CD8-positive, alpha-beta memory T cell (primary cell): ENCODE measurements at regions not wholly inside any gene's neighbourhood (a gene's known extent, or its start where the extent isn't known, plus 50 kb on each side); places are given as distances from the start of the nearest gene placed in this dataset.

Experiments used
- CTCF ChIA-PET: fragments of 350-600 bp; sonication (Branson Sonifier 250); formaldehyde crosslinking; loops from one replicate; lab custom pipeline; 2021; ENCODE audit warnings: antibody characterized with exemption; lab: Charles Lee
- POLR2A ChIA-PET: fragments of 350-600 bp; sonication (Branson Sonifier 250); formaldehyde crosslinking; loops from one replicate; lab custom pipeline; 2021; ENCODE audit warnings: antibody characterized with exemption; lab: Charles Lee
- DNase-seq, 5 donors: peaks; one replicate each; pipeline versions ENCODE4 v3.0.0 to v3.0.0-alpha.2; 2020 to 2022; ENCODE audit warnings: mixed read lengths in 1 of 5
- H3K27ac ChIP-seq: one replicate; pipeline ENCODE4 v1.7.0; 2013; ENCODE audit warnings: low read depth, mild to moderate bottlenecking, low read length, moderate library complexity
- H3K27me3 ChIP-seq: 2 replicates; pipeline ENCODE4 v1.7.0; 2013; ENCODE audit warnings: low read length, mild to moderate bottlenecking; ENCODE audit not compliant: insufficient read depth, poor library complexity, severe bottlenecking
- H3K36me3 ChIP-seq: 2 replicates; pipeline ENCODE4 v1.7.0; 2013; ENCODE audit warnings: mild to moderate bottlenecking, low read length, moderate library complexity; ENCODE audit not compliant: insufficient read depth
- H3K4me1 ChIP-seq: 2 replicates; pipeline ENCODE4 v1.7.0; 2013; ENCODE audit warnings: mild to moderate bottlenecking, low read length, moderate library complexity; ENCODE audit not compliant: insufficient read depth
- H3K4me3 ChIP-seq: 2 replicates; pipeline ENCODE4 v1.7.0; 2013; ENCODE audit warnings: mild to moderate bottlenecking, low read length
- H3K9me3 ChIP-seq: 2 replicates; pipeline ENCODE4 v1.7.0; 2013; ENCODE audit warnings: mild to moderate bottlenecking, low read length
- H3K27ac Mint-ChIP-seq, 8 donors: one replicate each; pipeline ENCODE4 v1.8.0; 2020 to 2021; ENCODE audit warnings: mixed read lengths in 8 of 8, mild to moderate bottlenecking in 6 of 8, inconsistent platforms in 3 of 8, moderate library complexity in 3 of 8
- H3K27me3 Mint-ChIP-seq, 2 donors: one replicate each; pipeline ENCODE4 v1.8.0; 2020 to 2021; ENCODE audit warnings: mixed read lengths in 2 of 2, mild to moderate bottlenecking in 1 of 2, moderate library complexity in 1 of 2
- H3K36me3 Mint-ChIP-seq, 3 donors: one replicate each; pipeline ENCODE4 v1.8.0; 2020 to 2021; ENCODE audit warnings: mixed read lengths in 3 of 3, inconsistent platforms in 1 of 3, mild to moderate bottlenecking in 1 of 3
- H3K4me1 Mint-ChIP-seq, 3 donors: one replicate each; pipeline ENCODE4 v1.8.0; 2020 to 2021; ENCODE audit warnings: mixed read lengths in 3 of 3, inconsistent platforms in 1 of 3, mild to moderate bottlenecking in 1 of 3
- H3K4me3 Mint-ChIP-seq, 7 donors: one replicate each; pipeline ENCODE4 v1.8.0; 2020 to 2021; ENCODE audit warnings: mixed read lengths in 7 of 7, mild to moderate bottlenecking in 6 of 7, moderate library complexity in 4 of 7, inconsistent platforms in 2 of 7
- H3K9me3 Mint-ChIP-seq, 5 donors: one replicate each; pipeline ENCODE4 v1.8.0; 2020 to 2022; ENCODE audit warnings: mixed read lengths in 5 of 5, mild to moderate bottlenecking in 3 of 5, moderate library complexity in 2 of 5, inconsistent platforms in 1 of 5

GRCh38 chr14:76672123-76672522, 89.1 kb upstream of the VASH1 start:
- no peaks in the 10 kb centered on the region for H3K4me1 ChIP-seq
- H3K27me3 ChIP-seq: no peaks in the 10 kb centered on the region
- Mint-ChIP-seq H3K4me1 (no peaks in the 10 kb centered on the region), H3K27me3 (peaks cover 7 to 37% of the 10 kb centered on the region in 2 donors), H3K36me3 (no peaks in the 10 kb centered on the region), H3K9me3 (peaks cover 5 to 14% (median 8%) of the 10 kb centered on the region in 5 donors), H3K4me3 (no peak overlapping the region), H3K27ac (no peak overlapping the region)
- DNase-seq: no peak
- CTCF ChIA-PET: no interaction called here
- no peak overlapping the region for H3K27ac ChIP-seq
- no peaks in the 10 kb centered on the region for H3K9me3 ChIP-seq
- POLR2A ChIA-PET: no interaction called here
- no peak overlapping the region for H3K4me3 ChIP-seq
- no peaks in the 10 kb centered on the region for H3K36me3 ChIP-seq

GRCh38 chr14:76673261-76673660, 88.0 kb upstream of the VASH1 start:
- H3K4me1 Mint-ChIP-seq: no peaks in the 10 kb centered on the region
- H3K36me3 Mint-ChIP-seq: no peaks in the 10 kb centered on the region
- POLR2A ChIA-PET: no interaction called here
- H3K27me3 Mint-ChIP-seq: peaks cover 12 to 45% of the 10 kb centered on the region in 2 donors
- no peak overlapping the region for H3K4me3 Mint-ChIP-seq
- DNase-seq: no peak
- CTCF ChIA-PET: no interaction called here
- H3K27ac Mint-ChIP-seq: no peak overlapping the region
- no peaks in the 10 kb centered on the region for H3K27me3 ChIP-seq
- H3K4me3 ChIP-seq: no peak overlapping the region
- no peaks in the 10 kb centered on the region for H3K9me3 ChIP-seq
- H3K9me3 Mint-ChIP-seq: peaks cover under 1 to 10% (median 7%) of the 10 kb centered on the region in 5 donors
- no peaks in the 10 kb centered on the region for H3K4me1 ChIP-seq
- H3K27ac ChIP-seq: no peak overlapping the region
- no peaks in the 10 kb centered on the region for H3K36me3 ChIP-seq

- DNase-seq: no peak
- Histone ChIP-seq H3K36me3 (no peaks in the 10 kb centered on the region), H3K4me3 (no peak overlapping the region), H3K4me1 (no peaks in the 10 kb centered on the region), H3K27ac (no peak overlapping the region), H3K27me3 (no peaks in the 10 kb centered on the region), H3K9me3 (no peaks in the 10 kb centered on the region)
- peaks cover 0 to 3% (median 0%) of the 10 kb centered on the region in 5 donors for H3K9me3 Mint-ChIP-seq
- no peaks in the 10 kb centered on the region for H3K36me3 Mint-ChIP-seq
- peaks cover 12 to 45% of the 10 kb centered on the region in 2 donors for H3K27me3 Mint-ChIP-seq
- no peak overlapping the region for H3K27ac Mint-ChIP-seq
- ChIA-PET CTCF (no interaction called here), POLR2A (no interaction called here)
- H3K4me3 Mint-ChIP-seq: no peak overlapping the region
- H3K4me1 Mint-ChIP-seq: no peaks in the 10 kb centered on the region
Measured at GRCh38 chr14:76675046-76675445, 86.2 kb upstream of the VASH1 start.

GRCh38 chr14:76676539-76676938, 84.7 kb upstream of the VASH1 start:
- no peak for DNase-seq
- no peak overlapping the region for H3K4me3 ChIP-seq
- H3K36me3 ChIP-seq: no peaks in the 10 kb centered on the region
- Mint-ChIP-seq H3K27me3 (peaks cover 12 to 45% of the 10 kb centered on the region in 2 donors), H3K4me3 (no peak overlapping the region), H3K36me3 (no peaks in the 10 kb centered on the region), H3K27ac (no peak overlapping the region), H3K9me3 (peaks cover 6 to 10% (median 9%) of the 10 kb centered on the region in 5 donors), H3K4me1 (no peaks in the 10 kb centered on the region)
- no peaks in the 10 kb centered on the region for H3K4me1 ChIP-seq
- CTCF ChIA-PET: no interaction called here
- no peaks in the 10 kb centered on the region for H3K27me3 ChIP-seq
- no peaks in the 10 kb centered on the region for H3K9me3 ChIP-seq
- POLR2A ChIA-PET: no interaction called here
- no peak overlapping the region for H3K27ac ChIP-seq

DNA sequence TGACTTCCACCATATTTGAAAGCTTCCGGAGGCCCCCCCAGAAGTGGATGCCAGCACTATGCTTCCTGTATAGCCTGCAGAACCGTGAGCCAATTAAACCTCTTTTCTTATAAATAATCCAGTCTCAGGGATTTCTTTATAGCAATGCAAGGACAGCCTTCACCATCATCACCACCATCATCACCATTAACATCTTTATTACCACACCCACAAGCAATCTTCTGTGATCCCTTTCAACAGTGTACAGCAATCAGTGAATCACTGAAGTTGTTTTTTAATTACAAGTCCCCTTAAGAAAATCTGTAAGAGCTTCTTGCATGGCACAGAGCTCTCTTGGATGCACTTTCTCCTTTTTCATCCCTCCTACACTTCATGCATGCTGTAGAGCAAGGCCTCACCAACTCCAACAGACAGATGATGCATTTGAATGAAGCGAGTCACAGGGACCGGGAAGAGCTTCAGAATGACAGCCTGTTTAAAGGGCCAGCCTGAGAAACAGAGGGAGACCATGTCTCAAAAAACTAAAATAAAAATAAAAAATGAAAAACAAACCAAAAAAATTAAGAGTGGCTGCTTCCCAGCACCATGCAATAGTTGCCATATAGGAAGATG, 83.6 kb upstream of the VASH1 start:
- H3K4me1 ChIP-seq: no peaks in the 10 kb centered on the region
- peak overlapping the region in 1 of 7 donors; percentile 54 for H3K4me3 Mint-ChIP-seq
- H3K27ac ChIP-seq: no peak overlapping the region
- no peak for DNase-seq
- no peaks in the 10 kb centered on the region for H3K36me3 ChIP-seq
- no peaks in the 10 kb centered on the region for H3K9me3 ChIP-seq
- peaks cover 12 to 43% of the 10 kb centered on the region in 2 donors for H3K27me3 Mint-ChIP-seq
- peaks cover 7 to 19% (median 17%) of the 10 kb centered on the region in 5 donors for H3K9me3 Mint-ChIP-seq
- no peaks in the 10 kb centered on the region for H3K4me1 Mint-ChIP-seq
- no peak overlapping the region for H3K27ac Mint-ChIP-seq
- H3K4me3 ChIP-seq: no peak overlapping the region
- H3K36me3 Mint-ChIP-seq: no peaks in the 10 kb centered on the region
- no peaks in the 10 kb centered on the region for H3K27me3 ChIP-seq
- ChIA-PET CTCF (no interaction called here), POLR2A (no interaction called here)

GRCh38 chr14:76678244-76678800, 82.9 kb upstream of the VASH1 start:
- H3K36me3 ChIP-seq: no peaks in the 10 kb centered on the region
- POLR2A ChIA-PET: no interaction called here
- CTCF ChIA-PET: no interaction called here
- Mint-ChIP-seq H3K27ac (no peak overlapping the region), H3K27me3 (peaks cover 11 to 38% of the 10 kb centered on the region in 2 donors), H3K4me1 (no peaks in the 10 kb centered on the region), H3K9me3 (peaks cover 14 to 25% (median 22%) of the 10 kb centered on the region in 5 donors), H3K4me3 (no peak overlapping the region), H3K36me3 (no peaks in the 10 kb centered on the region)
- no peaks in the 10 kb centered on the region for H3K4me1 ChIP-seq
- no peak overlapping the region for H3K4me3 ChIP-seq
- no peaks in the 10 kb centered on the region for H3K27me3 ChIP-seq
- H3K9me3 ChIP-seq: no peaks in the 10 kb centered on the region
- no peak overlapping the region for H3K27ac ChIP-seq
- DNase-seq: no peak

DNA sequence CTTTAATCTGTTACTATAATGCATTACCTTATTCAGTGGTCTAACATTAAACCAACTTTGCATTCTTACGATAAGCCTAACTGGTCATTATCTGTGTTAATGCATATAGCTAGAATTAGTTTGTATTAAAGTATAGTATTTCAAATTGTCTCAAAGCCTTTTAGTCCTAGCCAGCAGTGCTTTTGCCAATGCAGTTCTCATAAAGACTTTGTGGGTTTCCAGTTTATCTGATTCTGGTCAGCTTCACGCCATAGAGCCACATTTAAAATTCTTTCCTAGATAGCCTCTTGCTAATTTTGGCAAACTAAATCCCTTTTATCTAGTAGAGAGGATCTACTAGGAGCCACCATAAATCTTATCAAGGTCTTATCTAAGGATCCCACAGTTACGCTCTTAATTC, 78.9 kb upstream of the VASH1 start:
- no peaks in the 10 kb centered on the region for H3K27me3 ChIP-seq
- Mint-ChIP-seq H3K36me3 (no peaks in the 10 kb centered on the region), H3K27me3 (peaks cover 8 to 22% of the 10 kb centered on the region in 2 donors), H3K4me3 (no peak overlapping the region), H3K4me1 (no peaks in the 10 kb centered on the region), H3K9me3 (peaks cover 17 to 37% (median 23%) of the 10 kb centered on the region in 5 donors), H3K27ac (no peak overlapping the region)
- ChIA-PET POLR2A (no interaction called here), CTCF (no interaction called here)
- H3K4me1 ChIP-seq: no peaks in the 10 kb centered on the region
- no peak overlapping the region for H3K4me3 ChIP-seq
- no peaks in the 10 kb centered on the region for H3K36me3 ChIP-seq
- H3K9me3 ChIP-seq: no peaks in the 10 kb centered on the region
- DNase-seq: no peak
- H3K27ac ChIP-seq: no peak overlapping the region

- CTCF ChIA-PET: no interaction called here
- peaks cover 8% of the 10 kb centered on the region for H3K9me3 ChIP-seq
- no peaks in the 10 kb centered on the region for H3K36me3 ChIP-seq
- Mint-ChIP-seq H3K4me3 (no peak overlapping the region), H3K36me3 (no peaks in the 10 kb centered on the region), H3K4me1 (no peaks in the 10 kb centered on the region), H3K9me3 (peaks cover 11 to 40% (median 19%) of the 10 kb centered on the region in 5 donors), H3K27me3 (peaks cover 17 to 42% of the 10 kb centered on the region in 2 donors), H3K27ac (no peak overlapping the region)
- H3K4me3 ChIP-seq: no peak overlapping the region
- H3K27ac ChIP-seq: no peak overlapping the region
- POLR2A ChIA-PET: no interaction called here
- no peaks in the 10 kb centered on the region for H3K27me3 ChIP-seq
- no peaks in the 10 kb centered on the region for H3K4me1 ChIP-seq
- no peak for DNase-seq
Measured at GRCh38 chr14:76686646-76687045, 74.6 kb upstream of the VASH1 start.
